GM12878 (cell line): ENCODE measurements at regions not wholly inside any gene's neighbourhood (a gene's known extent, or its start where the extent isn't known, plus 50 kb on each side); places are given as distances from the start of the nearest gene placed in this dataset.

ENCODE experiments used
- ATAC-seq: fragments of 200-7000 bp; cut with Tn5 transposase; 3 replicates; pipeline ENCODE4 v1.9.1; 2020; ENCODE audit warnings: mild to moderate bottlenecking, moderate library complexity
- BruUV-seq: library from RNA; stranded (reverse); fragments of 400-500 nt; replicated peaks from 2 replicates; lab custom pipeline; 2021; lab: Mats Ljungman, UMichigan
- CTCF ChIA-PET: fragments of 300-600 bp; sonication (Branson Sonifier 250); formaldehyde crosslinking; extraction: SDS; loops from one replicate; lab custom pipeline; 2021; ENCODE audit warnings: inconsistent platforms; lab: Yijun Ruan, JAX
- POLR2A ChIA-PET: fragments of 350-600 bp; formaldehyde crosslinking; extraction: SDS; loops from one replicate; lab custom pipeline; 2021; ENCODE audit warnings: inconsistent platforms; lab: Charles Lee
- RAD21 ChIA-PET: fragments of 300-600 bp; sonication (Branson Sonifier 250); formaldehyde crosslinking; loops from one replicate; lab custom pipeline; 2023; ENCODE audit warnings: antibody characterized with exemption; ENCODE audit not compliant: unreplicated experiment; lab: Charles Lee
- SMC1A ChIA-PET: fragments of 300-600 bp; sonication (Branson Sonifier 250); formaldehyde crosslinking; loops from one replicate; lab custom pipeline; 2023; ENCODE audit not compliant: unreplicated experiment, uncharacterized antibody; lab: Charles Lee
- DNase-seq: peaks from one replicate; pipeline ENCODE4 v3.0.0-alpha.2; 2011; ENCODE audit warnings: low read depth, low spot score
- FAIRE-seq: peaks from 3 replicates; lab custom pipeline; 2011; peaks lifted over from hg19 to GRCh38; lab: Jason Lieb, UNC
- H2AFZ ChIP-seq: 2 replicates; pipeline ENCODE4 v1.6.0; 2011; ENCODE audit warnings: low read depth, low read length, control low read depth; ENCODE audit not compliant: control insufficient read depth
- H3K27ac ChIP-seq: 2 replicates; pipeline ENCODE4 v1.5.1; 2011; ENCODE audit warnings: control low read depth; ENCODE audit not compliant: control insufficient read depth, insufficient read depth
- H3K27me3 ChIP-seq, 2 experiments: replicated peaks in 1 of 2; 2 replicates each; pipeline versions ENCODE4 v1.6.0 to v1.6.1; 2011; ENCODE audit warnings: low read length in 1 of 2; ENCODE audit not compliant: control insufficient read depth in 2 of 2, insufficient read depth in 2 of 2
- H3K36me3 ChIP-seq, 2 experiments: 2 replicates each; pipeline ENCODE4 v1.5.1; 2011; ENCODE audit warnings: low read length in 1 of 2; ENCODE audit not compliant: control insufficient read depth in 2 of 2, insufficient read depth in 2 of 2
- H3K4me1 ChIP-seq: 2 replicates; pipeline ENCODE4 v1.6.1; 2011; ENCODE audit warnings: mild to moderate bottlenecking, low read length, moderate library complexity, mixed read lengths; ENCODE audit not compliant: control insufficient read depth, insufficient read depth
- H3K4me2 ChIP-seq: 2 replicates; pipeline ENCODE4 v1.6.0; 2011; ENCODE audit warnings: control low read depth; ENCODE audit not compliant: control insufficient read depth, insufficient read depth
- H3K4me3 ChIP-seq: fragments of 200-600 bp; sonication (generic); 2 replicates; pipeline ENCODE4 v1.5.1; 2016
- H3K79me2 ChIP-seq: 2 replicates; pipeline ENCODE4 v1.6.0; 2011; ENCODE audit warnings: low read length; ENCODE audit not compliant: control insufficient read depth, insufficient read depth
- H3K9ac ChIP-seq: 2 replicates; pipeline ENCODE4 v1.8.0; 2011; ENCODE audit warnings: low read length, control low read depth, mixed read lengths; ENCODE audit not compliant: control insufficient read depth, insufficient read depth
- H3K9me3 ChIP-seq: replicated peaks from 3 replicates; pipeline ENCODE4 v1.5.1; 2011; ENCODE audit warnings: mild to moderate bottlenecking, low read length; ENCODE audit not compliant: control insufficient read depth, insufficient read depth
- H4K20me1 ChIP-seq: 2 replicates; pipeline ENCODE4 v1.6.0; 2011; ENCODE audit not compliant: control insufficient read depth, insufficient read depth
- BHLHE40 ChIP-seq, 2 experiments: fragments of 450-650 bp in 1 of 2; IDR thresholded peaks; 2 replicates each; pipeline ENCODE4 v1.6.1; 2011 to 2017; ENCODE audit warnings: low read depth in 2 of 2, borderline replicate concordance in 1 of 2, improper control_type of control experiment in 1 of 2, low read length in 1 of 2, mild to moderate bottlenecking in 1 of 2
- CHD2 ChIP-seq: IDR thresholded peaks from 2 replicates; pipeline ENCODE4 v1.6.1; 2011; ENCODE audit warnings: low read depth, low read length, improper control_type of control experiment, borderline replicate concordance
- CHD4 ChIP-seq: fragments of 200-600 bp; sonication (generic); IDR thresholded peaks from 2 replicates; pipeline ENCODE4 v1.6.1; 2016; ENCODE audit warnings: mild to moderate bottlenecking
- E2F4 ChIP-seq: IDR thresholded peaks from 2 replicates; pipeline ENCODE4 v1.6.1; 2012; ENCODE audit warnings: low read depth, low read length, improper control_type of control experiment
- ESRRA ChIP-seq: IDR thresholded peaks from 2 replicates; pipeline ENCODE4 v1.6.1; 2012; ENCODE audit warnings: mild to moderate bottlenecking, low read length, improper control_type of control experiment
- FOXK2 ChIP-seq: fragments of 450-650 bp; IDR thresholded peaks from 2 replicates; pipeline ENCODE4 v1.6.1; 2017; ENCODE audit warnings: mild to moderate bottlenecking, moderate library complexity
- HDAC6 ChIP-seq: fragments of 200-600 bp; sonication (generic); IDR thresholded peaks from one replicate; pipeline ENCODE4 v1.8.0; 2017; ENCODE audit warnings: antibody characterized with exemption; ENCODE audit not compliant: unreplicated experiment
- IKZF1 ChIP-seq: fragments of 450-650 bp; conservative IDR thresholded peaks from 2 replicates; pipeline ENCODE4 v1.6.1; 2017; ENCODE audit warnings: antibody characterized with exemption, mild to moderate bottlenecking
- KAT2A ChIP-seq: conservative IDR thresholded peaks from 2 replicates; pipeline ENCODE4 v1.6.1; 2011; ENCODE audit warnings: low read depth, low read length; ENCODE audit not compliant: control insufficient read depth
- KLF5 ChIP-seq: fragments of 450-650 bp; IDR thresholded peaks from 2 replicates; pipeline ENCODE4 v1.6.1; 2014; ENCODE audit warnings: mild to moderate bottlenecking; ENCODE audit not compliant: partially characterized antibody
- NBN ChIP-seq: fragments of 450-650 bp; IDR thresholded peaks from 2 replicates; pipeline ENCODE4 v1.6.1; 2016
- NFXL1 ChIP-seq: fragments of 450-650 bp; IDR thresholded peaks from 2 replicates; pipeline ENCODE4 v1.6.1; 2017; ENCODE audit warnings: antibody characterized with exemption, mild to moderate bottlenecking, borderline replicate concordance
- POLR2AphosphoS5 ChIP-seq: IDR thresholded peaks from 2 replicates; pipeline ENCODE4 v1.6.1; 2011; ENCODE audit warnings: mild to moderate bottlenecking, low read length, inconsistent platforms
- RUNX3 ChIP-seq: IDR thresholded peaks from 2 replicates; pipeline ENCODE4 v1.6.1; 2012; ENCODE audit warnings: low read length, inconsistent platforms
- TARDBP ChIP-seq: IDR thresholded peaks from 2 replicates; pipeline ENCODE4 v1.6.1; 2016; ENCODE audit warnings: borderline replicate concordance
- ZNF207 ChIP-seq: fragments of 450-650 bp; IDR thresholded peaks from 2 replicates; pipeline ENCODE4 v1.6.1; 2014; ENCODE audit warnings: antibody characterized with exemption, mild to moderate bottlenecking, borderline replicate concordance
- ZNF274 ChIP-seq: IDR thresholded peaks from one replicate; pipeline ENCODE4 v1.8.0; 2011; ENCODE audit not compliant: insufficient read length, insufficient read depth
- WGBS: methylation state at CpG from one replicate; pipeline ENCODE4 v1.1.6; 2016; ENCODE audit warnings: low lambda C conversion rate; ENCODE audit not compliant: insufficient replicate concordance, insufficient coverage; ENCODE audit errors: missing lambda C conversion rate; 5-methylcytosine and 5-hydroxymethylcytosine counted together
- in situ Hi-C: fragments of 300-500 bp; cut with MboI; formaldehyde crosslinking; loops from 9 replicates; pipeline ENCODE4 v1.14.3; 2018; ENCODE audit warnings: mixed read lengths
- intact Hi-C: fragments of 100-400 bp; cut with micrococcal nuclease; formaldehyde crosslinking; loops from one replicate; pipeline ENCODE4 v1.14.2; 2022; ENCODE audit not compliant: unreplicated experiment

- TF ChIP-seq FOXK2 = no peak
- TF ChIP-seq POLR2AphosphoS5 = no peak
- no peak for TF ChIP-seq ESRRA
- TF ChIP-seq NBN = no peak
- H3K36me3 ChIP-seq = no peaks in the 10 kb centered on the region
- FAIRE-seq (no peak), DNase-seq (no peak), ATAC-seq (no peak)
- 0 out of 2 replicates have a peak, but pooled peaks cover 2% of the 10 kb centered on the region for H4K20me1 ChIP-seq
- H3K9ac ChIP-seq = no peak overlapping the region
- SMC1A ChIA-PET = no interaction called here
- H3K4me3 ChIP-seq = no peak overlapping the region
- CTCF ChIA-PET = no interaction called here
- intact Hi-C loops = no loop called here
- in situ Hi-C loops = no loop called here
- no peak overlapping the region for H2AFZ ChIP-seq
- H3K9me3 ChIP-seq = no peaks in the 10 kb centered on the region
- no peaks in the 10 kb centered on the region for H3K27me3 ChIP-seq
- no TSS peak for BruUV-seq
- RAD21 ChIA-PET = no interaction called here
- no peak overlapping the region for H3K4me2 ChIP-seq
- 34% methylated on average over 22 of the region's 22 CpGs for WGBS
- POLR2A ChIA-PET = no interaction called here
- no peaks in the 10 kb centered on the region for H3K79me2 ChIP-seq
- no peak overlapping the region for H3K27ac ChIP-seq
- no peaks in the 10 kb centered on the region for H3K4me1 ChIP-seq
Observed at GRCh38 chr6:170231293-170232185, 59.3 kb downstream of the DLL1 start.

GRCh38 chr6:170230520-170231292 is 60.2 kb downstream of the DLL1 start:
- Histone ChIP-seq H3K9me3 (no peaks in the 10 kb centered on the region), H3K9ac (no peak overlapping the region), H2AFZ (no peak overlapping the region), H4K20me1 (0 out of 2 replicates have a peak, but pooled peaks cover 2% of the 10 kb centered on the region), H3K4me2 (no peak overlapping the region), H3K36me3 (no peaks in the 10 kb centered on the region), H3K27me3 (no peaks in the 10 kb centered on the region), H3K4me3 (no peak overlapping the region), H3K4me1 (no peaks in the 10 kb centered on the region), H3K27ac (no peak overlapping the region), H3K79me2 (no peaks in the 10 kb centered on the region)
- no peak for FAIRE-seq
- ChIA-PET CTCF (no interaction called here), POLR2A (no interaction called here), SMC1A (no interaction called here), RAD21 (no interaction called here)
- intact Hi-C loops (no loop called here), in situ Hi-C loops (no loop called here)
- WGBS = 26% methylated on average over 19 of the region's 19 CpGs
- DNase-seq = no peak
- no peak for ATAC-seq
- BruUV-seq = no TSS peak
- no peak for TF ChIP-seq NFXL1
- TF ChIP-seq E2F4 = no peak
- TF ChIP-seq ZNF274 = no peak
- TF ChIP-seq CHD4 = no peak
- TF ChIP-seq ZNF207 = no peak
- no peak for TF ChIP-seq BHLHE40 (IDR thresholded peaks at IDR 0.05; ENCODE audit: borderline replicate concordance in 1 of 2, low read depth in 2 of 2, low read length in 1 of 2)
- no peak for TF ChIP-seq KAT2A
- TF ChIP-seq IKZF1 = no peak
- TF ChIP-seq POLR2AphosphoS5 = no peak
- TF ChIP-seq CHD2 = no peak
- TF ChIP-seq TARDBP = no peak
- no peak for TF ChIP-seq KLF5
- TF ChIP-seq HDAC6 = no peak
- TF ChIP-seq RUNX3 = no peak
